Lower leg skin (tissue), 3 donors: ENCODE measurements at regions not wholly inside any gene's neighbourhood (a gene's known extent, or its start where the extent isn't known, plus 50 kb on each side); places are given as distances from the start of the nearest gene placed in this dataset.

ENCODE experiments used
- CTCF ChIP-seq, 3 donors: fragments of 450-650 bp; IDR thresholded peaks; one replicate each; pipeline ENCODE4 v1.5.1; 2016; ENCODE audit warnings: antibody characterized with exemption in 3 of 3, mild to moderate bottlenecking in 3 of 3, moderate library complexity in 2 of 3
- POLR2A ChIP-seq, 2 donors: fragments of 450-650 bp; IDR thresholded peaks; one replicate each; pipeline ENCODE4 v1.6.1; 2016 to 2017; ENCODE audit warnings: antibody characterized with exemption in 2 of 2, mild to moderate bottlenecking in 1 of 2, moderate library complexity in 1 of 2

DNA sequence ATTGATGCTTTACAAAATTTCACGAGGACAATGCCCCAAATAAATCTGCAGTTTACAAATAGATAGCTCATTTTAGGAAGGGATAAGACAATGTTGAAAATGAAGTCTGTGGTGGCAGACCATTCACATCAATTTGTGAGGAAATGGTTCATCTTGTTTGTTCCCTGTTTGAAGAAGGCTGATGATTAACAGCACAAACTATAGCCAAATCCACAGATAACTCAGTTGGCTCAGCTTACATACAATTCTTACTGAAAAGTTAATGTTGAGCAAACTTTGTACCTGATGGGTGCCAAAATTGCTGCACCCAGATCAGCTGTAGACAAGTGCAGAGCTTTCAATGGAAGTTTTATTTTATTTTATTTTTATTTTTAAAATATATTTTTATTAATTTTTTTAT lies 763.9 kb downstream of the DOK5 start:
- TF ChIP-seq POLR2A (IDR thresholded peaks at IDR 0.05), result no peak
- no peak for TF ChIP-seq CTCF (IDR thresholded peaks at IDR 0.05)
